22Rv1 (cell line): ENCODE measurements at regions not wholly inside any gene's neighbourhood (a gene's known extent, or its start where the extent isn't known, plus 50 kb on each side); places are given as distances from the start of the nearest gene placed in this dataset.

Experiments
- H3K27ac ChIP-seq: fragments of 450-650 bp; 2 replicates; pipeline ENCODE4 v1.5.1; 2017
- CTCF ChIP-seq: fragments of 450-650 bp; IDR thresholded peaks from 2 replicates; pipeline ENCODE4 v1.5.1; 2017; ENCODE audit warnings: mild to moderate bottlenecking
- ZFX ChIP-seq: fragments of 450-650 bp; IDR thresholded peaks from 2 replicates; pipeline ENCODE4 v1.6.1; 2017; ENCODE audit warnings: antibody characterized with exemption, borderline replicate concordance

- TF ChIP-seq ZFX (no peak), CTCF (peak; percentile 70)
- no peak overlapping the region for H3K27ac ChIP-seq
Measured at GRCh38 chrX:727738-728621, 97.4 kb downstream of the SHOX start.

GRCh38 chrX:725971-726370, 95.4 kb downstream of the SHOX start:
- no peak overlapping the region for H3K27ac ChIP-seq
- TF ChIP-seq ZFX (no peak), CTCF (no peak)

GRCh38 chrX:724256-724655, 93.7 kb downstream of the SHOX start:
- no peak overlapping the region for H3K27ac ChIP-seq
- no peak for TF ChIP-seq CTCF
- no peak for TF ChIP-seq ZFX

- no peak for TF ChIP-seq CTCF
- TF ChIP-seq ZFX = no peak
- H3K27ac ChIP-seq = no peak overlapping the region
Measured at GRCh38 chrX:723781-724180, 93.2 kb downstream of the SHOX start.

GRCh38 chrX:721354-721753, 90.8 kb downstream of the SHOX start:
- no peak for TF ChIP-seq ZFX
- no peak for TF ChIP-seq CTCF
- no peak overlapping the region for H3K27ac ChIP-seq

- TF ChIP-seq CTCF (no peak), ZFX (no peak)
- H3K27ac ChIP-seq = no peak overlapping the region
Measured at GRCh38 chrX:720825-721224, 90.2 kb downstream of the SHOX start.

GRCh38 chrX:720250-720649, 89.7 kb downstream of the SHOX start:
- TF ChIP-seq ZFX (no peak), CTCF (no peak)
- no peak overlapping the region for H3K27ac ChIP-seq
